NB4 (cell line): ENCODE measurements at regions not wholly inside any gene's neighbourhood (a gene's known extent, or its start where the extent isn't known, plus 50 kb on each side); places are given as distances from the start of the nearest gene placed in this dataset.

ENCODE experiments used
- CTCF ChIP-seq: IDR thresholded peaks from one replicate; pipeline ENCODE4 v1.5.1; 2012; ENCODE audit warnings: low read depth, low read length
- MYC ChIP-seq: IDR thresholded peaks from 2 replicates; pipeline ENCODE4 v1.6.1; 2011; ENCODE audit warnings: low read depth, low read length
- POLR2A ChIP-seq: IDR thresholded peaks from 2 replicates; pipeline ENCODE4 v1.6.1; 2011; ENCODE audit warnings: mild to moderate bottlenecking; ENCODE audit not compliant: insufficient read length; ENCODE audit errors: extremely low read depth

GRCh38 chr9:91156451-91157234 is 205.1 kb downstream of the AUH start:
- TF ChIP-seq MYC (no peak), CTCF (no peak), POLR2A (no peak)
